GM12892 (cell line): ENCODE measurements at regions not wholly inside any gene's neighbourhood (a gene's known extent, or its start where the extent isn't known, plus 50 kb on each side); places are given as distances from the start of the nearest gene placed in this dataset.

Source experiments
- POLR2A ChIP-seq: IDR thresholded peaks from 2 replicates; pipeline ENCODE4 v1.6.1; 2011; ENCODE audit warnings: low read depth, low read length, control low read depth
- POLR2AphosphoS5 ChIP-seq: IDR thresholded peaks from 2 replicates; pipeline ENCODE4 v1.6.1; 2011; ENCODE audit warnings: low read depth, low read length, control low read depth
- TAF1 ChIP-seq: IDR thresholded peaks from 2 replicates; pipeline ENCODE4 v1.6.1; 2011; ENCODE audit warnings: low read depth, mild to moderate bottlenecking, control low read depth, low read length, borderline replicate concordance

DNA sequence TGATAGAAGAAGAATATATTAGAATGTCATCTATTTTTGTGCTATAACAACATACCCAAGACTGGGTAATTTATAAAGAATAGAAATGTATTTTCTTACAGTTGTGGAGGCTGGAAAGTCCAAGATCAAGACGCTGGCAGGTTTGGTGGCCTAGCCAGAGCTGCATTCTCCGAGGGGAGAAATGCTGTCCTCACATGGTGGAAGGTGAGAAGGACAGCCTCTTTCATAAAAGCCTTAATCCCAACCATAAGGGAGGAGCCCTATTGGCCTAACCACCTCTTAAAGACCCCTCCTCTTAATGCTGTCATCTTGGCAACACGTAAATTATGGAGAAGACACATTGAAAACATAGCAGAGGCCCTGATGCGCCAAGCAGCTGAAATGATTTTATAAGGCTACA, 60.1 kb upstream of the KAZN start:
- TF ChIP-seq POLR2AphosphoS5 (no peak), POLR2A (no peak), TAF1 (no peak)
